GM12864 (cell line): ENCODE measurements at regions not wholly inside any gene's neighbourhood (a gene's known extent, or its start where the extent isn't known, plus 50 kb on each side); places are given as distances from the start of the nearest gene placed in this dataset.

ENCODE experiments used
- DNase-seq: peaks from one replicate; pipeline ENCODE4 v3.0.0-alpha.2; 2011; ENCODE audit warnings: low read depth
- H3K4me3 ChIP-seq: 2 replicates; pipeline ENCODE4 v1.5.1; 2011; ENCODE audit warnings: mild to moderate bottlenecking, low read depth, low read length, control low read depth
- CTCF ChIP-seq: IDR thresholded peaks from 2 replicates; pipeline ENCODE4 v1.5.1; 2011; ENCODE audit warnings: low read depth, mild to moderate bottlenecking, moderate library complexity, low read length, control low read depth, inconsistent platforms; ENCODE audit errors: missing control alignments

- TF ChIP-seq CTCF: no peak
- no peak overlapping the region for H3K4me3 ChIP-seq
- no peak for DNase-seq
Measured at GRCh38 chr4:16438986-16439385, 212.7 kb upstream of the TAPT1 start.

GRCh38 chr4:16437836-16438235, 211.6 kb upstream of the TAPT1 start:
- DNase-seq: no peak
- TF ChIP-seq CTCF: no peak
- H3K4me3 ChIP-seq: no peak overlapping the region

GRCh38 chr4:16431866-16432265, 205.6 kb upstream of the TAPT1 start:
- DNase-seq: no peak
- no peak for TF ChIP-seq CTCF
- no peak overlapping the region for H3K4me3 ChIP-seq

GRCh38 chr4:16418814-16419213, 192.5 kb upstream of the TAPT1 start:
- TF ChIP-seq CTCF: no peak
- no peak overlapping the region for H3K4me3 ChIP-seq
- DNase-seq: no peak

GRCh38 chr4:16417198-16417597, 190.9 kb upstream of the TAPT1 start:
- no peak overlapping the region for H3K4me3 ChIP-seq
- TF ChIP-seq CTCF: no peak
- DNase-seq: no peak

- no peak for TF ChIP-seq CTCF
- DNase-seq: no peak
- no peak overlapping the region for H3K4me3 ChIP-seq
Measured at GRCh38 chr4:16416601-16417000, 190.3 kb upstream of the TAPT1 start.

- no peak for DNase-seq
- H3K4me3 ChIP-seq: no peak overlapping the region
- TF ChIP-seq CTCF: no peak
Measured at GRCh38 chr4:16415751-16416150, 189.5 kb upstream of the TAPT1 start.
